Peyer's patch (tissue), 4 donors: ENCODE measurements at regions not wholly inside any gene's neighbourhood (a gene's known extent, or its start where the extent isn't known, plus 50 kb on each side); places are given as distances from the start of the nearest gene placed in this dataset.

Experiments
- DNase-seq, 3 donors: peaks; one replicate each; pipeline ENCODE4 v3.0.0-alpha.2; 2017 to 2019
- H3K27ac ChIP-seq, 4 donors: fragments of 200-600 bp; sonication (generic); one replicate each; pipeline ENCODE4 v1.5.1; 2016 to 2019
- H3K27me3 ChIP-seq, 2 donors: fragments of 200-600 bp; sonication (generic); one replicate each; pipeline ENCODE4 v1.5.1; 2019
- H3K36me3 ChIP-seq, 3 donors: fragments of 200-600 bp; sonication (generic); one replicate each; pipeline ENCODE4 v1.5.1; 2016 to 2019
- H3K4me1 ChIP-seq, 4 donors: fragments of 200-600 bp; sonication (generic); one replicate each; pipeline ENCODE4 v1.5.1; 2016 to 2019
- H3K4me3 ChIP-seq, 4 donors: fragments of 200-600 bp; sonication (generic); 1 replicate in 3 of 4; 2 replicates in 1 of 4; pipeline ENCODE4 v1.5.1; 2016 to 2019; ENCODE audit warnings: mild to moderate bottlenecking in 1 of 4
- H3K9me3 ChIP-seq, 4 donors: fragments of 200-600 bp; sonication (generic); one replicate each; pipeline ENCODE4 v1.5.1; 2016 to 2019; ENCODE audit warnings: mild to moderate bottlenecking in 1 of 4
- CTCF ChIP-seq, 6 experiments: fragments of 450-650 bp in 4 of 6; fragments of 200-600 bp in 2 of 6; sonication (generic) in 1 of 6; IDR thresholded peaks; one replicate each; pipeline ENCODE4 v1.5.1; 2017 to 2019; ENCODE audit warnings: antibody characterized with exemption in 6 of 6, mild to moderate bottlenecking in 3 of 6, moderate library complexity in 1 of 6
- POLR2A ChIP-seq, 2 donors: fragments of 450-650 bp; IDR thresholded peaks; one replicate each; pipeline ENCODE4 v1.5.1; 2017; ENCODE audit warnings: antibody characterized with exemption in 2 of 2, mild to moderate bottlenecking in 2 of 2, moderate library complexity in 2 of 2

DNA sequence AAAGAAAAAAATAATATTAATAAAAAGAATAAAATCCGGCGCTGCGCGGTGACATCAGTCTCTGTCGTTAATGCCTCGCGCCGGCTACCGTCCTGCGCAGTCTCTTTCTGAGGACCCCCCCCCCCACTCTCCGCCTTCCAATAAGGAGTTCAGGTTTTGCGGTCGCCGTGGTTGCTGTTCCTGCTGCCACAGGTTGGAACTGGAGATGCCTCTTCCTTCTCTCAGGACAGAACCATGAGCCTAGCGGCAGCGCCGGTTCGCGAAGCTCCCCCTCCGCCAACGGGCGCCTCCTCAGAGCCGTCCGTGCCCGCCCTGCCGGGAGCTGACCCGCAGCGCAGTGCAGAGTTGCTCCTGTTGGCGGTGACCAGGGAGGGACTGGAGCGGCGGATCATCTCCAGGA, 2093.4 kb downstream of the TP53TG3F start:
- TF ChIP-seq CTCF (IDR thresholded peaks at IDR 0.05): no peak
- Histone ChIP-seq H3K27me3 (no peaks in the 10 kb centered on the region), H3K36me3 (no peaks in the 10 kb centered on the region), H3K4me1 (no peaks in the 10 kb centered on the region), H3K4me3 (no peak overlapping the region), H3K9me3 (no peaks in the 10 kb centered on the region), H3K27ac (no peak overlapping the region)
- no peak for DNase-seq

DNA sequence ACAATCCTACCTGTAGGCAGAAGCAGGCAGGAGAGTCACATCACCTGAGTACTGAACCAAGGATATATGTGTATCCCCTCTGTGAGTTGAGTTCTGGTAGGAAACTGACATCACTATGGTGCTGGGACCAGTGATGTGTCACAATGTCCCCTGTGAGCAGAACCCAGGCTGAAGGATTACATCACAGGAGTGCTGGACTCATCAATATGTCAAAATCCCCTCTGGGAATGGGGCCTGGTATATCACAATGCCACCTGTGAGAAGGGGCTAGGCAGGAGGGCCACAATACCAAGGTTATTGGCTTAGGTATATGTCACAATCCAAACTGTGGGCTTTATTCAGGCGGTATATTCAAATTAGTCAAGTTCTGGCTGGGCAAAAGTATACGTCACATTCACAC, 2098.3 kb downstream of the TP53TG3F start:
- Histone ChIP-seq H3K4me1 (no peaks in the 10 kb centered on the region), H3K4me3 (no peak overlapping the region), H3K9me3 (no peaks in the 10 kb centered on the region), H3K36me3 (no peaks in the 10 kb centered on the region), H3K27me3 (no peaks in the 10 kb centered on the region), H3K27ac (no peak overlapping the region)
- no peak for DNase-seq
- TF ChIP-seq POLR2A (IDR thresholded peaks at IDR 0.05) (no peak), CTCF (IDR thresholded peaks at IDR 0.05) (no peak)

DNA sequence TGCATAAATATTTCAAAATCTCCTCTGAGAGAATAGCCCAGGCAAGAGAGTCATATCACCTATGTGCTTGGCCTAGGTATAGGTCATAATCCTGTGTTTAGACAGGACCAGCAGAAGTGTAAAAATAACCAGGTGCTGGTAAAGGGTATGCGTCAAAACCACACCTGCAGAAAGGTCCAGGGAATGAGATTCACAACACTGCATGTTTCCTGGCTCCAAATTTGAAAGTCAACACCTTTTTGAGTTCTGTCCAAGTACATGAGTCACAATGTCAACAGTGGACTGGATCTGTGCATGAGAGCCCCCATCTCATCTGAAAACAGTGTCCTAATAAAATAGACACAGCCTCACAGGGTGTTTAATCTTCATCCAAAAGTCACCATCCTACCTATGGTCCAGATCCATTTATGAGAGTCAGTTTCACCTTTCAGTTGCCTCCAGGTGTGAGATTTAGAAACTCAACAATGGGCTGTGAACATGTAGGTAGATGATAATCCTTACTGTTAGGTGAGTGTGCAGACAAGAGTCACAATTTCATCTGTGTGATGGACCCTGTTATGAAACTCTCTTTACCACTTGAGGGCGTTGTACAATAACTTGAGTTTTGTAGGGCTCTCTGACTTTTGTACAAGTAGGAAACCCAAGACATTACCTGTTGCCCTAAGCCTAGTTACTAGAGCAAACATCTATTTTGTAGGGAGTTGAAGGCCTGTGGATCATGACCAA, 2100.7 kb downstream of the TP53TG3F start:
- Histone ChIP-seq H3K27me3 (no peaks in the 10 kb centered on the region), H3K27ac (no peak overlapping the region), H3K36me3 (no peaks in the 10 kb centered on the region), H3K9me3 (no peaks in the 10 kb centered on the region), H3K4me3 (no peak overlapping the region), H3K4me1 (no peaks in the 10 kb centered on the region)
- TF ChIP-seq CTCF (IDR thresholded peaks at IDR 0.05) (no peak), POLR2A (IDR thresholded peaks at IDR 0.05) (no peak)
- no peak for DNase-seq

GRCh38 chr16:35560637-35560984, 2101.2 kb downstream of the TP53TG3F start:
- H3K9me3 ChIP-seq: no peaks in the 10 kb centered on the region
- H3K36me3 ChIP-seq: no peaks in the 10 kb centered on the region
- TF ChIP-seq CTCF (IDR thresholded peaks at IDR 0.05): no peak
- TF ChIP-seq POLR2A (IDR thresholded peaks at IDR 0.05): no peak
- H3K4me3 ChIP-seq: no peak overlapping the region
- H3K27me3 ChIP-seq: no peaks in the 10 kb centered on the region
- no peaks in the 10 kb centered on the region for H3K4me1 ChIP-seq
- no peak overlapping the region for H3K27ac ChIP-seq
- no peak for DNase-seq

DNA sequence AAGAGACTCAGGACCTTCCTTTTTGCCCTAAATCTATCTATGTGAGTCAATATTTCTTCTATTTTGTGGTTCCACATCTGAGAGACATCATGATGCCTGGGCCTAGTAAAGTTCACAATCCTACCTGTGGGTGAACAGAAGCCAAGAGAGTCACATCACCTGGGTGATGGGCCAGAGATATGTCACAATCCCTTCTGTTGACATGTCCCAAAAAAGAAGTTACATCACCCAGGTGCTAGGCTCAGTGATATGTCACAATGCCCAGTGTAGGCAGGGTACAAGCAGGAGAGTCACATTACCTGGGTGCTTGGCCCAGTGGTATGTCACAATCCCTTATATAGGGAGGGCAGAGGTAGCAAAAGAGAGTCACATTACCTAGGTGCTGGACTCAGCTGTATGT, 2101.9 kb downstream of the TP53TG3F start:
- H3K36me3 ChIP-seq: no peaks in the 10 kb centered on the region
- no peaks in the 10 kb centered on the region for H3K4me1 ChIP-seq
- TF ChIP-seq CTCF (IDR thresholded peaks at IDR 0.05) (no peak), POLR2A (IDR thresholded peaks at IDR 0.05) (no peak)
- no peak overlapping the region for H3K27ac ChIP-seq
- no peaks in the 10 kb centered on the region for H3K9me3 ChIP-seq
- no peak for DNase-seq
- no peak overlapping the region for H3K4me3 ChIP-seq
- H3K27me3 ChIP-seq: no peaks in the 10 kb centered on the region

GRCh38 chr16:35562471-35562870, 2103.1 kb downstream of the TP53TG3F start:
- TF ChIP-seq CTCF (IDR thresholded peaks at IDR 0.05) (no peak), POLR2A (IDR thresholded peaks at IDR 0.05) (no peak)
- Histone ChIP-seq H3K4me1 (no peaks in the 10 kb centered on the region), H3K27me3 (no peaks in the 10 kb centered on the region), H3K9me3 (no peaks in the 10 kb centered on the region), H3K36me3 (no peaks in the 10 kb centered on the region), H3K4me3 (no peak overlapping the region), H3K27ac (no peak overlapping the region)
- no peak for DNase-seq
